ENCODE measurements at regions not wholly inside any gene's neighbourhood (a gene's known extent, or its start where the extent isn't known, plus 50 kb on each side); places are given as distances from the start of the nearest gene placed in this dataset.

DNA sequence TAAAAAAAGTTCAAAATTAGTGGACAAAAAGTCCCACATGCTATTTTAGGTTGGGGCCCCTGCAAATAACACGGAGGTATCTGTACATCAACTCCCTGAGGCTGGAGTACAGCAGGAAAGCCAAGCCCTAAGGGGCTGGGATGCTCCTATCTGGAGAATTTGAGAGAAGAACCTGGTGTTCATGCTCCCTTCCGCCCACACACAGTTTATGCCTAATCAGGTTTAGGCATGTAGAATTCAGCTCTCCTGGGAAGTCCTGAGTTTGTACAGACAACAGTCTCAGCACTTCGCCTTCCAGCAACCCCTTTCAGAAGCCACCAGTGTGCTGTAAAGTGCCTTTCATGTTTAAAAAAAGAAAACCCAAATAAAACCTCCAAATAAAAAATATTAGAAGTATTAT is 237.3 kb upstream of the GRIP1 start:
- TF ChIP-seq POLR2A (IDR thresholded peaks at IDR 0.05) = no peak
- TF ChIP-seq, protein P1, sequence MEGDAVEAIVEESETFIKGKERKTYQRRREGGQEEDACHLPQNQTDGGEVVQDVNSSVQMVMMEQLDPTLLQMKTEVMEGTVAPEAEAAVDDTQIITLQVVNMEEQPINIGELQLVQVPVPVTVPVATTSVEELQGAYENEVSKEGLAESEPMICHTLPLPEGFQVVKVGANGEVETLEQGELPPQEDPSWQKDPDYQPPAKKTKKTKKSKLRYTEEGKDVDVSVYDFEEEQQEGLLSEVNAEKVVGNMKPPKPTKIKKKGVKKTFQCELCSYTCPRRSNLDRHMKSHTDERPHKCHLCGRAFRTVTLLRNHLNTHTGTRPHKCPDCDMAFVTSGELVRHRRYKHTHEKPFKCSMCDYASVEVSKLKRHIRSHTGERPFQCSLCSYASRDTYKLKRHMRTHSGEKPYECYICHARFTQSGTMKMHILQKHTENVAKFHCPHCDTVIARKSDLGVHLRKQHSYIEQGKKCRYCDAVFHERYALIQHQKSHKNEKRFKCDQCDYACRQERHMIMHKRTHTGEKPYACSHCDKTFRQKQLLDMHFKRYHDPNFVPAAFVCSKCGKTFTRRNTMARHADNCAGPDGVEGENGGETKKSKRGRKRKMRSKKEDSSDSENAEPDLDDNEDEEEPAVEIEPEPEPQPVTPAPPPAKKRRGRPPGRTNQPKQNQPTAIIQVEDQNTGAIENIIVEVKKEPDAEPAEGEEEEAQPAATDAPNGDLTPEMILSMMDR (IDR thresholded peaks at IDR 0.05) = no peak
